HG03342 (cell line): ENCODE measurements at regions not wholly inside any gene's neighbourhood (a gene's known extent, or its start where the extent isn't known, plus 50 kb on each side); places are given as distances from the start of the nearest gene placed in this dataset.

Experiments used
- ATAC-seq: cut with Tn5 transposase; IDR thresholded peaks from one replicate; pipeline ENCODE4 v1.9.1; 2021; ENCODE audit warnings: mild to moderate bottlenecking, moderate library complexity; ENCODE audit not compliant: unreplicated experiment

- no peak for ATAC-seq
These were observed 461.4 kb upstream of the SYT1 start for GRCh38 chr12:78403136-78403535.

DNA sequence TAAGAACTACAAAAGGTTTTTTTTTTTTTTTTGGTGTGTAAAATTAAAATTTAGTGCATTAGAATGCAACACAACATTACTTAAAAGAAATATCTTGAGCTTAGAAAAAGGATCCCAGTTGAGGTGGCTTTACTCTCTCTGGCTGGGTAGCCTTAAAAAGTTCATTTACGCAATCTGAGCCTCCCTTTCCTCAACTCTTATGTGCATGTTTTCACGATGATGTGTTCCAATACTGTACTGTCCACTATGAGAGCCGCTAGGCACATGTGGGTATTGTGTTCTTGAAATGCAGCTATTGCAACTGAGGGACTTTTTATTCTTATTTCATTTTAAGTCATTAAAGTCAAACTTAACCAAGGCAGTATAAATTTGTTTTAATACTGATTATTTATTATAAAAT is 460.9 kb upstream of the SYT1 start:
- no peak for ATAC-seq

- ATAC-seq, result peak; percentile 16
These were observed 458.4 kb upstream of the SYT1 start for GRCh38 chr12:78406213-78406612.

DNA sequence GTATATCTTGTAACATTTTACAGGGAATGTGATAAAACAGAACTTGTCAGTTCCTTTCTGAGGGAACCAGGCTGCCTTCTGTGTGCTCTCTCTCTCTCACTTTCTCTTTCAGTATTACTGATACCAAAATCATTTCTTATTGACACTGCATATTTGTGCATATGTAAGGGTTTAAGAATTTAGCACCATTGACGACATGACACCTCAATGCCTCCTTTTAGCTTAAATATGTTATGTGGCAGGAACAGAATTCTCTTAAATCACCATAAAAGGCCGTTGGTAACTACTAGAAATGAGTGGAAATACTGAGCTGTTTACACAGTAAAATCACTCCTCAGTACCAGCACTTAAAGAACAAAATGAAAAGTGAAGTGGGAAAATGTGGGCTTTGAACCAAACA is 457.7 kb upstream of the SYT1 start:
- ATAC-seq, result peak; percentile 96

GRCh38 chr12:78407722-78408121 is 456.9 kb upstream of the SYT1 start:
- no peak for ATAC-seq

DNA sequence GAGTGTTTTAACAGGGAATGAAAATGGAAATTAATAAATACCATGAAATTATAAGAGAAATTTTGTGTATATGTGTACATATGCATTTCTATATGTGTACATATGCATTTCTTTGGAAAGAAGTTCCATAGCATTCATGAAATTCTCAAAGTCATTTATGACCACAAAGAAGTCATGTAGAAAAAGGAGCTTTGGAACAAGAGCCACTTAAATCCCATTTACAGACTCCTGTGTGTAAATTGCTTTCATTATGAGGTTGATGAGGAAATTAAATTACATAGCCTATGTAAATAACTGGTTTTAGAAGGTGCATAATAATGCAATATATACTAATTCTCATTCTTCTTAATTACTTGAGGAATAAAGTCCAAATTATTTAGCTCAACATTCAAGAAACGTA is 450.5 kb upstream of the SYT1 start:
- no peak for ATAC-seq

- ATAC-seq, result no peak
These were observed 445.7 kb upstream of the SYT1 start for GRCh38 chr12:78418919-78419318.

DNA sequence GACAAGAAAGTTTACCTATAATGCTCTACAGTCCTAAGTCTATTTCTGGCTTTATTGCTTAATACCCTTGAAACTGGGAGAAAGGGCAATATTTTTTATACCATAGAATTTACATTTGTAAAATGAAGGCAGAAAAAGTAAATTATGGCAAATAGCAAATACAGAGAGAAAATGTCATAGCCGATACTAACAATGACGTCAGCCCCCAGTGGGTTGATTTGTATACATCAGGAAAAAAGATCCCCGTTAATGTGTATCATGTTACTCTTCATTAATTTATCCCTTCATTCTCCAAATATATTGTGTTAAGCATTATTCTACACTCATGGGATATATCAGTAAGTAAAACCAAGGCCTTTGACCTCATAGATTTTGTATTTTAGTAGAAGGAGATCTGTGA is 445.1 kb upstream of the SYT1 start:
- ATAC-seq, result no peak

DNA sequence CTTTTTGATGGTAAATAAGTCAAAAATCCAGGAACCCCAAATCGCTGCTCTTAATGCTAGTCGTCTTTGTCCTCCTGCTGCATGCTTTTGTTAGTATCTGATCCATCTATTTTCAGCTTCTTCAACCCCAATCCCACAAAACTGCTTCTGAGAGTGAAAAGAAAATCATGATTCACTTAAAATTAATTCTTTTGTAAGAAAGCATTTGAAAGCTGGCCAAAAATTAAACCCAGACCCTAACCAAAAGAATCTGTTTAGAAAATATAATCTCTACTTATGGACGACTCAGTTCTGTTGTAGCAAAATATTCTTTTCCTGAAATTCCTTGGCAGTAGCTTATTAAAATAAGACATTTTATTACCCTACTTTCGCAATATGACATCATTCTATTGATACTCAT is 443.6 kb upstream of the SYT1 start:
- no peak for ATAC-seq

DNA sequence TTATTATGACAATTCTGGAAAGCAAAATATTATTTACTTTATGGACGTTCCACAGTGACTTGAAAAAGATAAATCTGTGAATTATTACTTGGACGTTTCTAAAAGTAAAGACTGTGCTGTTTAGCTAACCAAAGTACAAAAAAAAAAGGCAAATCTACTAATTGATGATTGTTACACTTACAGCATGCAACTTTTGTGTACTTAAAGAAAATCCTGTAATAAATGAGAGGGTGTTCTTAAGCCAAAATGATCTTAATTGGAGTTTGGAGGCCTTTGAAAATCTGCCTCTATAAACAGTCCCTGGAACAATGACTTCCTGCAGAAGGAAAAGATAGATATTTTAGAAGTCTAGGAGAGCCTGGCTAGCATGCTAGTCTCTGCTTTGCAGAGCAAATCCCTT is 434.0 kb upstream of the SYT1 start:
- ATAC-seq, result no peak

GRCh38 chr12:78431931-78432330 is 432.6 kb upstream of the SYT1 start:
- ATAC-seq, result no peak

- no peak for ATAC-seq
These were observed 424.9 kb upstream of the SYT1 start for GRCh38 chr12:78439666-78440065.

- ATAC-seq, result no peak
These were observed 422.7 kb upstream of the SYT1 start for GRCh38 chr12:78441737-78442453.

GRCh38 chr12:78442454-78442801 is 422.1 kb upstream of the SYT1 start:
- ATAC-seq, result no peak

GRCh38 chr12:78446555-78446954 is 418.0 kb upstream of the SYT1 start:
- ATAC-seq, result no peak

GRCh38 chr12:78447373-78447772 is 417.2 kb upstream of the SYT1 start:
- ATAC-seq, result no peak

DNA sequence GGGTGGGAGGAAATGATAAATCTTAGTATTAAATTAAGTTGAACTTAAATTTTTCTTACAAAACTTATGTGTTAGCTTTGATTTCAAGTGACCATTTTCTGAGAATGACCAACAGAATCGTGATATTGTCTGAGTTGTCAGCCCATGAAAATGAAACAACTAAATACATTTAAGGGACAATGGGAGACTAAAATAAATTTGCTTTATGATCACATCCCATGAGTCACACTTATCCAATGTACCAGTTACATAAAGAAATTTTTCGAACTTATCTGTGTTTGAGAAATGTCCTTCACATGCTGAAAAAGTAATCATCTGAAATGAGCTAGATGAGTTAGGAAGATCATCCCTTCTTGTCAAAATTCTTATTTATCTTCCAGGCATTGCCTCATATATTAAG is 415.9 kb upstream of the SYT1 start:
- ATAC-seq, result no peak

DNA sequence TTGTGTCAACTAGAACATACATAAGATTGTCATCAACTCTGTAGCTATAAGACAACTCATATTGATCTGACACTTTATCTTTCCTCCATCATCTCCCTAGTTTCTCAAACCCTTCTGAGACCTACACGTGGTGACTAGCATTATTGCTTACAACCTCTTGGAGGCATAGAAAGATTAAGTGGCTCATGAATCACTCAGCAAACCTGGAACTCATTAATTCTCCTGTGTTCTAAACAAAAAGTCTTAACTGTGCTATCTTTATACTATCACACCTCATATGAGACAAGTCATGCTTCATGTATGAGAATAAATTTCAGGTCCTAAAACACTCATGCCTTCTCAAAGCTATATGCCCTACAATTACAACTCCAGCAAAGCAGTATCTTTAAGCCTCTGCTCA is 408.6 kb upstream of the SYT1 start:
- ATAC-seq, result no peak

GRCh38 chr12:78457938-78458337 is 406.6 kb upstream of the SYT1 start:
- peak; percentile 100 for ATAC-seq

- peak; percentile 53 for ATAC-seq
These were observed 394.0 kb upstream of the SYT1 start for GRCh38 chr12:78470354-78471195.

DNA sequence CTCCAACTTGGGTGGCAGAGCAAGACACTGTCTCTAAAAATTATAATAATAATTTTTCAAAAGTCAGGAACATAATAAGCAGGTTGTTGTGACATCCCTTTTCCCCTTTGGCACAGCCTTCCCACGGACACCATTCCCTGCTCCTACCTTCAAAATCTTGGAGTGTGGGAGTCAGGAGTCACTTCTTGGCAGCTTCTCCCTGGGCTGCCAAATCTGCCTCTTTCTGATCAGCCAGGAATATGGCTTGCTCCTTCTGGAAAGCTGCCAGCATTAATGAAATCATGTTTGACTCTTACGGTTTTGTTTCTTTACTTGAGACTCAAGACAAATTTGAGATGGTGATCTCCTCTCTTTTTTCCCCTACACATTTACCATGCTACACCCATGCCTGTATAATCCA is 391.4 kb upstream of the SYT1 start:
- ATAC-seq, result no peak

- ATAC-seq, result no peak
These were observed 391.0 kb upstream of the SYT1 start for GRCh38 chr12:78473561-78473960.
